Gastroesophageal sphincter (tissue), 3 donors: ENCODE measurements at regions not wholly inside any gene's neighbourhood (a gene's known extent, or its start where the extent isn't known, plus 50 kb on each side); places are given as distances from the start of the nearest gene placed in this dataset.

Experiments used
- CTCF ChIP-seq, 4 experiments: fragments of 200-600 bp in 2 of 4; fragments of 450-650 bp in 2 of 4; sonication (generic) in 1 of 4; IDR thresholded peaks; one replicate each; pipeline ENCODE4 v1.5.1; 2017 to 2019; ENCODE audit warnings: antibody characterized with exemption in 4 of 4, mild to moderate bottlenecking in 2 of 4, moderate library complexity in 2 of 4
- EP300 ChIP-seq: sonication (generic); formaldehyde crosslinking; IDR thresholded peaks from one replicate; pipeline ENCODE4 v1.6.1; 2017; ENCODE audit warnings: antibody characterized with exemption, mild to moderate bottlenecking

- TF ChIP-seq EP300 (no peak), CTCF (IDR thresholded peaks at IDR 0.05) (no peak)
Observed at GRCh38 chr5:125987677-125988255, 435.4 kb upstream of the GRAMD2B start.
